Activated T-helper 2 cell treated with anti-CD3 and anti-CD28 coated beads, Interferon-gamma antibody, Interleukin-2, Interleukin-4, amounts not matched to agents 10 μg/mL and 5 μg/mL and 100 μg/mL, durations not matched to agents 14 hours and 24 hours and 36 hours (primary cell): ENCODE measurements at regions not wholly inside any gene's neighbourhood (a gene's known extent, or its start where the extent isn't known, plus 50 kb on each side); places are given as distances from the start of the nearest gene placed in this dataset.
"Not testable (repeated sequence)": the region's sequence is repeated elsewhere in the genome, so short reads cannot be mapped to it uniquely, and the experiment has no call there.

Experiments
- DNase-seq: peaks from one replicate; pipeline ENCODE4 v3.0.0; 2021; ENCODE audit warnings: low spot score
- H3K27ac Mint-ChIP-seq: one replicate; pipeline ENCODE4 v1.8.0; 2021; ENCODE audit warnings: mixed read lengths
- H3K27me3 Mint-ChIP-seq: one replicate; pipeline ENCODE4 v1.8.0; 2021; ENCODE audit warnings: low read depth, mixed read lengths
- H3K36me3 Mint-ChIP-seq: one replicate; pipeline ENCODE4 v1.8.0; 2021; ENCODE audit warnings: low read depth, mixed read lengths
- H3K4me1 Mint-ChIP-seq: one replicate; pipeline ENCODE4 v1.8.0; 2021; ENCODE audit warnings: low read depth, mixed read lengths
- H3K4me3 Mint-ChIP-seq: one replicate; pipeline ENCODE4 v1.8.0; 2021; ENCODE audit warnings: low read depth, mild to moderate bottlenecking, moderate library complexity, mixed read lengths
- H3K9me3 Mint-ChIP-seq: one replicate; pipeline ENCODE4 v1.8.0; 2021; ENCODE audit warnings: mixed read lengths
- intact Hi-C: fragments of 100-400 bp; cut with micrococcal nuclease; formaldehyde crosslinking; loops from one replicate; pipeline ENCODE4 v1.15.1; 2023

DNA sequence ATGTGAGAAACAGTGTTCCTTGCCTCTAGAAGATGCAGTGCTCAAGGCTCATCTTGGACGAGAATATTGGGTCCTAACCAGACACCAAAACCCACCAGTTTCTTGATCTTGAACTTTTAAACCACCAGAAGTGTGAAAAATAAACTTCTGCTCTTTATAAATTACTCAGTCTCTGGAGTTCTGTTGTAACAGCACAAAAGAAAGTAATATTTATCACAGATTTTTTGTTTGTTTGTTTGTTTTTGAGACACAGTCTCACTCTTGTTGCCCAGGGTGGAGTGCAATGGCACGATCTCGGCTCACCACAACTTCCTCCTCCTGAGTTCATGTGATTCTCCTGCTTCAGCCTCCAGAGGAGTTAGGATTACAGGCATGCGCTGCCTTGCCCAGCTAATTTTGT lies 371.1 kb upstream of the NDST4 start:
- Mint-ChIP-seq H3K4me3 (no peak overlapping the region), H3K4me1 (no peaks in the 10 kb centered on the region), H3K9me3 (no peaks in the 10 kb centered on the region), H3K36me3 (no peaks in the 10 kb centered on the region), H3K27ac (no peak overlapping the region), H3K27me3 (no peaks in the 10 kb centered on the region)
- intact Hi-C loops = no loop called here
- DNase-seq = no peak

DNA sequence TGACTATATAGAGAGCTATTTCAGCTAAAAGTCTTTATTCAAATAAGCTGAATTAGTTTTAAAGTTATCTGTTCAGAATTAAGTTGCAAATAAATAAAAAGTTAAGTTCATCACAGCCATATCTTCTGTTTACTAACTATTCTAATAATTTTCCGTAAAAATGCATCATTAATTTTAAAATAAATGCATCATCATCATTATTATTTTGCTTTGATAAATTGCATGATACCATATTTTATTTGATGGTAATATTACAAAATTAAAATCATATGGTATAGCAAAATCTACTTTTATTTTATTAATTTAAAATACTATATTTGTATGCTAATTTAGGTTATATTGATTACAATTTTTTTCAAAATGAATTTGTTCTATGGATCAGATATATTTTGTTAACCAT lies 357.3 kb upstream of the NDST4 start:
- Mint-ChIP-seq H3K4me3 (no peak overlapping the region), H3K4me1 (no peaks in the 10 kb centered on the region), H3K27ac (no peak overlapping the region), H3K27me3 (no peaks in the 10 kb centered on the region), H3K36me3 (no peaks in the 10 kb centered on the region), H3K9me3 (peaks cover 3% of the 10 kb centered on the region)
- DNase-seq = no peak
- intact Hi-C loops = no loop called here

DNA sequence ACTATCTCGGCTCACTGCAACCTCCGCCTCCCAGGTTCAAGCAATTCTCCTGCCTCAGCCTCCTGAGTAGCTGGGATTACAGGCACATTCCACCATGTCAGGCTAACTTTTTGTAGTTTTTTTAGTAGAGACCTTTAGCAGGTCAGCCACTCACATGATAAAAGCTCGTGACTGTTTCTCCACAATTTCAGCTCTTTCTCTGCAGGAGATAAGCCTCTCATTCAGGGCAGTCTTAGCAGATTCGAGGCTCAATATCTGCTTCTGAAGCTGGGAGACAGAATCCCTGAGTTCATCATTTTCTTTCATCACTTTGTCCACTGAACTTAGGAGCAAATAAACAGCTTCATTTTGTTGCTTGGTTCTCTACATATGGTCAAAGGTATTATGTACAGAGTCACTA lies 345.9 kb upstream of the NDST4 start:
- H3K36me3 Mint-ChIP-seq, H3K27me3 Mint-ChIP-seq, H3K4me3 Mint-ChIP-seq, H3K9me3 Mint-ChIP-seq, intact Hi-C loops, H3K27ac Mint-ChIP-seq, DNase-seq, H3K4me1 Mint-ChIP-seq: not testable (repeated sequence)

DNA sequence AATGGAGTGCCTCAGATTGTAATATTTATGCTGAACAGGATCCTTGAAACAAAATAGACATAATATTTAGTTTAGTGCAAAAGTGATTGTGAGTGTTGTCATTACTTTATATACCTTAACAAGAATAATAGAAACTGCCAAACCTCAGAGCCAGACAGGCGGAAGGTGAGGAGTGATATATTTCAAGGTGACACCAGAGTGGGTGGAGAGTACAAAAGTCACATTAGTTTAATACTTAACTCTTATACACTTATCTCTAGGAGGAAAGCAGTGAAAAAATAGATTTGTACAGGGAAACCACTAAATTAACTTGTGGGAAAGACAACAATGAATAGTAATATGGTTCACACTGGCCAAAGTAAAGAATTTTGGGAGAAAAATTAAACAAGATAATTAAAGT lies 342.8 kb upstream of the NDST4 start:
- Mint-ChIP-seq H3K27ac (no peak overlapping the region), H3K9me3 (no peaks in the 10 kb centered on the region), H3K4me1 (no peaks in the 10 kb centered on the region), H3K36me3 (no peaks in the 10 kb centered on the region), H3K27me3 (no peaks in the 10 kb centered on the region), H3K4me3 (no peak overlapping the region)
- intact Hi-C loops = no loop called here
- no peak for DNase-seq

DNA sequence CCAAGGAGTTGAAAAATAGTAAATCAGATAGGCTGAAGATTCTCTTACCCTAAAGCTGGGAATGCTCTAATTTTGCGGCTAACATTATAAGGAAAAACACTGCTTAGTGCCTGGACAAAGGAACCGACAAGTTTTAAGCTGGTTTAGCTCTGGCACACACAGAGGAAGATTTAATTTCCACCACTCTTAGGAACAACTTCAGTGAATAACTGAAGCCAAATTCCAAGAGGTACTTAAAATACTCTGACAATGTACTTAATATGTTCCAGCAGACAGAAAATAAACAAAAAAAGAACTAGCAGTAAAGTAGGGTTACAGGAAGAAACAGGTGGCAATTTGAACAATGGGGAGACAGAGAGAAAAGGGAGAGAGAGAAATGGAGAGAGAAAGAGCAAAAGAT lies 340.8 kb upstream of the NDST4 start:
- Mint-ChIP-seq H3K4me1 (no peaks in the 10 kb centered on the region), H3K27me3 (no peaks in the 10 kb centered on the region), H3K27ac (no peak overlapping the region), H3K9me3 (no peaks in the 10 kb centered on the region), H3K4me3 (no peak overlapping the region), H3K36me3 (no peaks in the 10 kb centered on the region)
- intact Hi-C loops = no loop called here
- no peak for DNase-seq

DNA sequence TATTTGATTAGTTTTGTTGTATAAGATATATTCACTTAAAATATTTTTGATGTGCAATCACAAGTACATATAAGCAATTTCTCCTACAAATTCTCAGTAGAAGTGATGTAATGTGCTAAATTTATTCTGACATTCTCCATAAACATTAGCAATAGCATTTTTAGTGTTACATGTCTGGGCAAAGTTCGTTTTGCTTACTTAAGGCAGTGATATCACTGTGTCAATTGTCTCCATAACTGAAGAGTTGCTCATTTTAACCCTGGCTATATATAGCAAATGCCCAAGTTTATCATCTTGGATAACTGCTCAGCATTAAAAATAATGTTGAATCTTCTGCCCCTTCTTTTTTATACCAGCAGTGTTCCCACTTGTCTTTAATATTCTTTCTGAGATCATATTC lies 340.0 kb upstream of the NDST4 start:
- DNase-seq = no peak
- Mint-ChIP-seq H3K27me3 (no peaks in the 10 kb centered on the region), H3K4me1 (no peaks in the 10 kb centered on the region), H3K27ac (no peak overlapping the region), H3K4me3 (no peak overlapping the region), H3K36me3 (no peaks in the 10 kb centered on the region), H3K9me3 (no peaks in the 10 kb centered on the region)
- intact Hi-C loops = no loop called here

DNA sequence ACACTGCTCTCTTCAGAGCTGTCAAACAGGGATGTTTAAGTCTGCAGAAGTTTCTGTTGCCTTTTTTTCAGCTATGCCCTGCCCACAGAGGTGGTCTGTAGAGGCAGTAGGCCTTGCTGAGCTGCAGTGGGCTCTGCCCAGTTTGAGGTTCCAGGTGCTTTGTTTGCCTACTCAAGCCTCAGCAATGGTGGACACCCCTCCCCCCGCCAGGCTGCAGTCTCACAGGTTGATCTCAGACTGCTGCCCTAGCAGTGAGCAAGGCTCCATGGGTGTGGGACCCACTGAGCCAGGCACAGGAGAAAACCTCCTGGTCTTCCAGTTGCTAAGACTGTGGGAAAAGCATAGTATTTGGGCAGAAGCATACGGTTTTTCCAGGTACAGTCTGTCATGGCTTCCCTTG lies 338.8 kb upstream of the NDST4 start:
- H3K4me1 Mint-ChIP-seq, H3K27me3 Mint-ChIP-seq, intact Hi-C loops, H3K36me3 Mint-ChIP-seq, H3K9me3 Mint-ChIP-seq, H3K27ac Mint-ChIP-seq, H3K4me3 Mint-ChIP-seq, DNase-seq: not testable (repeated sequence)

DNA sequence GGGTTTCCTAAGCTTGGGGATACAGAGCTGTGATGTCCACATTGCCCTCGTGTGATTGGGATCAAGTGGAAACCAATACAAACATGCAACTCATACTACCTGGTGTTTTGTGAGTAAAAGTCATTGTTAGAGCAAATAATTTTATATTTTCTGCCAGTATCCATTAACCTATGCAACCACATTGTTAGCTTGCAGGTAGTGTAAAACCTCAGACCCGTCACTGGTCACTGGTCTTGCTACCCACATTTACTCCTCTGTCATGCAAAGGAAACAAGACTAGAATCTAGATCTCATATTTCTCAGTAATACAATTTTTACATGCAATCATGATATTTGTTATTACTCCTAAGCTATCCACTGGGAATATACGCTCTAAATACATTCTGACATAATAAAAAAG lies 324.3 kb upstream of the NDST4 start:
- Mint-ChIP-seq H3K4me1 (no peaks in the 10 kb centered on the region), H3K27ac (no peak overlapping the region), H3K9me3 (no peaks in the 10 kb centered on the region), H3K36me3 (no peaks in the 10 kb centered on the region), H3K27me3 (no peaks in the 10 kb centered on the region), H3K4me3 (no peak overlapping the region)
- intact Hi-C loops = no loop called here
- DNase-seq = no peak

DNA sequence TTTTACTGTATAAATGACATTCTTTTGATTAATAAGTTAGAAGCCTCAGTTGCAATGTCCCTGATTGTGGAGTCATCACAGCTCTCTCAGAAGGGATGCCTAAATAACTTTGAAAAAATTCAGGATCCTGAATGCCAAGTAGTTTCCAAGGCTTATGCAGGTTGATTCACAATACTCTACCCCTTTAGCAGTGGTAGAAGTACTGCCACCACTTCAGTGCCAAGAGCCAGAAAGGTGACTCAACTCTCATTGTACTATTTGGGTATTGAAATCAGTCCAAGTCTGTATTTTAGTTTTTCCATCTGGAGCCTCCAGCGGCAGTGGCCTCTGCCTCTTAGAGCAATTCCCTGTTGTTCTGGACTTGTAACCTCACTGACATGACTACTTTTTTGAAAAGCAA lies 320.1 kb upstream of the NDST4 start:
- Mint-ChIP-seq H3K9me3 (no peaks in the 10 kb centered on the region), H3K27me3 (no peaks in the 10 kb centered on the region), H3K4me1 (no peaks in the 10 kb centered on the region), H3K27ac (no peak overlapping the region), H3K4me3 (no peak overlapping the region), H3K36me3 (no peaks in the 10 kb centered on the region)
- no peak for DNase-seq
- intact Hi-C loops = no loop called here

DNA sequence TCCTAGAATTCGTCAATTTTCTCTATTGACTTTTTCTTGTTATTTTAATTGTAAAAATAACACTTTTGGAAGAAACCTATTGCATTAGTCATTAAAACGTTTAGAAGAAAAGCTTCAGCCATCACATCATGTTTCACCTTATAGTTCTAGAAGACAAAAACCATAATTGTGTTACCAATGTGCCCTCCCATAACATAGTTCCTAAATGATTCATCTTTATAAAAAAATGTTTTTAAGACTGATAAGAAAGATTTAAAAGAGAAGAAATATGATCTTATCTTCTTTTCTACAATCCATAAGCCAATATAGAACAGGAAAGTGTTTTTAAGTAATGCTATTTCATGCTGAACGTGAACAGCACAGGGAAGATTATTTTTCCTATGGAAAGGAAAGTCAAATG lies 316.6 kb upstream of the NDST4 start:
- intact Hi-C loops = no loop called here

DNA sequence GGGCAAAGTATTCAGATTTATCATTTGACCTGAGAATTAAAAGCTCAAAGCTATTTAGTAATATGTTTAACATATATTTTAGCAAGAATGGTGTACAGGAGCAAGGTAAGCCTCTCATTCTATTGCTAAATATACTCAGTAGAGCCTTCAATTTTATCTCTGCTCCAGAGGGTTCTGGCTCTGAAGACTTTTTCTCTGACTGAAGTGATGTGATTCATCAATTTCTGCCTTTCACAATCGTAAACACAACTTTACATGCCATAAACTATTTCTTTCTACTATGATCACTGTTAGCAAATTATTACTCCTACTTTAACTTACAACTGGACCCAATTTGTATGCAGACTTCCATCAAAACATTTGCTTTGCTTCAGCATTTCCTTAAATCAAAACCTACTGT lies 315.0 kb upstream of the NDST4 start:
- no peak for DNase-seq
- intact Hi-C loops = no loop called here
- Mint-ChIP-seq H3K27me3 (no peaks in the 10 kb centered on the region), H3K4me1 (no peaks in the 10 kb centered on the region), H3K9me3 (no peaks in the 10 kb centered on the region), H3K36me3 (no peaks in the 10 kb centered on the region), H3K27ac (no peak overlapping the region), H3K4me3 (no peak overlapping the region)

More for the DNA sequence above, 316.6 kb upstream of the NDST4 start:
- Mint-ChIP-seq H3K4me3 (no peak overlapping the region), H3K4me1 (no peaks in the 10 kb centered on the region), H3K27ac (no peak overlapping the region), H3K9me3 (no peaks in the 10 kb centered on the region), H3K27me3 (no peaks in the 10 kb centered on the region), H3K36me3 (no peaks in the 10 kb centered on the region)
- no peak for DNase-seq

DNA sequence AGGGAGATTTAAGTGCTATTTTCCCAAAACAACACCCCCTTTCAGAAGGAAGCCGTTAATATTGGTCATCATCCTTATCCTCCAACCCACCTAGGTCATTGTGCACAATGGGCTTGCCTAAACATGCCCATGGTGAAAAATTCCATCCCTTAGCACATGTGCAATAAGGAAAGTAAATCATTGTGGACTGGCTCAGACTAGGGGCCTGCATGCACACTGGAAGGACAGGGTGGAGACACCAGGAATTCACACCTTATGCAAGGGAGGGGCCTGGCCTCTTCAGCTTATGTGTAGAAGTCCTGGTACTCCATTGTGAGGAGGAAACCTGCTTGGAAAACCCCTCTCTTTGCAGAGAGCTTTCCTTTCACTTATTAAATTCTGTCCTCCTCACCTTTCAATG lies 311.4 kb upstream of the NDST4 start:
- H3K4me1 Mint-ChIP-seq = no peaks in the 10 kb centered on the region
- H3K9me3 Mint-ChIP-seq = peaks cover 10% of the 10 kb centered on the region
- no peaks in the 10 kb centered on the region for H3K36me3 Mint-ChIP-seq
- intact Hi-C loops = no loop called here
- DNase-seq = no peak
- H3K27ac Mint-ChIP-seq = no peak overlapping the region
- H3K27me3 Mint-ChIP-seq = no peaks in the 10 kb centered on the region
- no peak overlapping the region for H3K4me3 Mint-ChIP-seq

DNA sequence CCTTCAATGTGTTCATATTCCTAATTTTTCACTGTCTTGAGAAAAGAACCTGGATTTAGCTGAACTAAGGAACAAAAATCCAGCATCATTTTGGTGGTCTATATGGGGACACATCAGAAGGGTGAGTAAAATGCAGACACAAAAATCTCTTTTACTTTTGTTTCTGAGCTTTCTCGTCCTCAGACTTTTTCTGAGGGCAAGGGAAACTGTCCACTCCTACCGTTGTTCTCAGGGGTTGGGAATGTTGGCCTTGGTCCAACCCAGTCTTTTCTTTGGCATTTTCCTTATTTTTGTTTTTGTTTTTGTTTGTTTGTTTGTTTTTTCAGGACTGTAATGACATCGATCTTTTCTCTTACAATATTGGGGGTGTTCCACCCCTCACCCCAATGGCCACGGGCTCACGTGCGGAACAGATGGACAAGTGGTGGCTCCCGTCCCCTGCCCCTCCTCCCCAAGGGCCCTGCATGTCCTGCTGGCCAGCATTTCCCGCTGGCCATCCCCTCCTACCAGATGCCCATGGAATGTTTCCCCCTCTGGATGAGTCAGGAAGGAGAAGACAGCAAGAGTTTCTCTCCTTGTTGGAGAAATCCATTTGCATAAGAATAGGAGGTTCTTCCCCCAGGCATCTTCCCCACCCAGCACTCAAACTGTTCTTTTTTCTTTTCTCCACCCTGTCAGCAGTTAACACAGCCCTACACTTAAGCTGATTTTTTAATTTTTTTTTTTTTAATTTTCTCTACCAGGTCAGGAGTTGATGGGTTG lies 305.4 kb upstream of the NDST4 start:
- Mint-ChIP-seq H3K9me3 (peaks cover 10% of the 10 kb centered on the region), H3K4me3 (no peak overlapping the region), H3K27me3 (no peaks in the 10 kb centered on the region), H3K36me3 (no peaks in the 10 kb centered on the region), H3K4me1 (no peaks in the 10 kb centered on the region), H3K27ac (no peak overlapping the region)
- intact Hi-C loops = no loop called here
- DNase-seq = no peak

DNA sequence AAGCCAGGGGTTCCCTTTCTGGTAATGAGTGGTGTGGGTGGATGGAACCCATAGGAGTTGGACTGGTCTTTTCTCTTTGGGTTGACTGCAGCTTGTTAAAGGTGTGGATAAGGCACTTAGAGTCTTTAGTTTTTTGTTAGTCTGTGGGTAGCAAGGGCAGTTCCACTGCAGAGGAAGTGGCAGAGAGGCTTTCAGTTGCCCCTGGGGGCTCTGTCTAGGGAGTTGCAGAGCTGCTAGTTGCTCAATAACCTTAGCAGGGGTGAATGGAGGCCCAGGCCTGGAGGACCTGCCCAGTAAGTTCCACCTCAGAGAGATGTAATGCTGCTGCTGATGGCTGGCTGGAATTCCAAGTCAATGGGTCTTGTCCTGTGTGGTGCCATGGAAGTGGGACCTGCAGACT lies 282.6 kb upstream of the NDST4 start:
- Mint-ChIP-seq H3K9me3 (peaks cover 8% of the 10 kb centered on the region), H3K27me3 (no peaks in the 10 kb centered on the region)

More for the DNA sequence above, 282.6 kb upstream of the NDST4 start:
- no peak for DNase-seq
- H3K4me1 Mint-ChIP-seq = no peaks in the 10 kb centered on the region
- H3K27ac Mint-ChIP-seq = no peak overlapping the region
- H3K36me3 Mint-ChIP-seq = no peaks in the 10 kb centered on the region
- intact Hi-C loops = no loop called here
- H3K4me3 Mint-ChIP-seq = no peak overlapping the region
